Dermis microvascular lymphatic vessel endothelial cell (primary cell): ENCODE measurements at regions not wholly inside any gene's neighbourhood (a gene's known extent, or its start where the extent isn't known, plus 50 kb on each side); places are given as distances from the start of the nearest gene placed in this dataset.

ENCODE experiments used
- DNase-seq, 2 donors: peaks; one replicate each; pipeline versions ENCODE4 v3.0.0 to v3.0.0-alpha.2; 2010; ENCODE audit warnings: low read depth in 2 of 2

DNA sequence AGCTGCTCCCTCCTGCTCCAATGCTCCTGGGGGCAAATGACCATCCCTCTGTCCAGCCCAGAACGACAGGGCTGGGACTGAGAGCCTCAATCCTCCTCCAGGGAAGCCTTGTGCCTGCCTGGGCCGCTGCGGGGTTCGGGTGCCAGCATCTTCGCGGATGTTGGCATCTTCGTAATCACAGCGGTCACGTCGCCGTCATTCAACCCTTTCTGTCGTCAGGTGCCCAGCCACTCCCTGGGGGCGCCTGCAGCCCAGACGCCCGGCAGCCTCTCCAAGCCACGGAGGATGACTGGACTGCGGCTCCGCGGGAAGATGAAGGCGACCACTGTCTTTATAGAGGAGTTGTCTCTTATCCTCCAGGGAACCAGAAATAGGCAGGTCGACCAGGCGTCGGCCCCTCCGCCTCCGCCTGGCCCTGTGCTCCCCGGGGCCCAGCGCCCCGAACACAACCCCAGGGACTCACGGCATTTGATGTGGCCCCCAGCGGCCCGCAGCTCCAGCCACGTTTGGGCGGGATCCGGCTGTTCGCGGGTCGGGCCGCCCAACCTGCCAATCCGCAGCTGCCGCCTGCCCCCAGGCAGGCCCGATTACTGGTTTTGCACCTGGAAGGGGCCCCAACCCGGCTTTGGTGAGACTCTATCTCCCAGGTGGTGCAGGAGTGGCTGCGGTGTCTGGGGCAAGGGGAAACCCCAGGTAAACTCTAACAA, 113.9 kb downstream of the THNSL2 start:
- DNase-seq, result no peak

- DNase-seq, result no peak
Observed at GRCh38 chr2:88281302-88282217, 111.4 kb downstream of the THNSL2 start.

DNA sequence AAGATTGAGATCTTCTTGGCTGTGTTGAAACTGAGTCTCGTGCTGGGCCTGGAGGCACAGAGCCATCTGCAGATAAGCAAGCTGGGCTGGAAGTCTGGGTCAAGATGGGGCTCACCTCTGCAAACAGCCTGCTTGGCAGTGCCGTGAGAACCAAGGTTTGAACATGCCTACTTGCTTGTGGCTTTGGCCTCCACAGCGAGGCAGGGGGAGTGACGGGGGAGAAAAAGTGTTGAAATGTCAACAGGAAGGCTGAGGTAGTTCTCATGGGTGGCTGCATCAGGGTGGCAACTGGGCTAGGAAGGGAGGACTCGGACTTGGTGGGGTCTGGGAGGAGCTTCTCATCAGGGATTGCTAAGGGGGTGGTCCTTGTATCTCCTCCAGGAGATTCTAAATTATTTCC, 99.7 kb downstream of the THNSL2 start:
- DNase-seq, result no peak

- peak; percentile 33 to 53 for DNase-seq
Observed at GRCh38 chr2:88265352-88266303, 95.5 kb downstream of the THNSL2 start.

DNA sequence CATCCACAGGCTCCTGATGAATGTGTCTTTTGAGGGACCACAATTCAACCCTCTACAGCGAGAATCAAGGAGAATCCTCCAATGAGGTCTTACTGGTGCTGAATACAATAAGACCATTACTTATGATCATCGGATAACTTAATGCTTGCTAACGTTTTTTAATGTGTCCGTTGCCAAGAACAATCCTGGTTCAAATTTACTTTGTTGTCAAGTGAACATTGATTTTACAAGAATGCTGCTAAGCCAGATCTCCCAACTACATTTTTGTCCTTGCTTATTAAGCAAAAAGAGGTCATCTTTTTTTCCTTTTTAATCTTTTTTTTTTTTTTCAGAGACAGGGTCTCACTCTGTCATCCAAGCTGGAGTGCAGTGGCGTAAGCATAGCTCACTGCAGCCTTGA, 93.7 kb downstream of the THNSL2 start:
- no peak for DNase-seq

DNA sequence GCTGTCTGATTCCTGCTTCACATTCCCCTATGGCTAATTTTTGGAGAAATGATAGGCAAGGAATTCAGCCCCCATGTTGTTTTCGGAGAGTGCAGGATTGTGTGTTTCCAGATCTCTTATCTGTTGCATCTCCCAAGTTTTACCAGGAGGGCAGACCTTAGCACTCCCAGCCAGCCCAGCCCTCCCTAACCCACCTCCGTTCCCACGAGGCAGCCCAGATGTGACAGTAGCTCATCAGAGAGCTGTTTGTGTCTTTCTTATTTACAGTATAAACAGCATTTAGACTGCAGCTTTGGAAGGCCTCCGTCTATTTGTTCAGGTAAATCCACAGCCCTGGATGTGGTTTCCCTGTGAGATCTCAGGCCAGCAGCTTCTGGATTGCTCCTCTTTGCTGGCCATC, 91.6 kb downstream of the THNSL2 start:
- DNase-seq, result no peak

DNA sequence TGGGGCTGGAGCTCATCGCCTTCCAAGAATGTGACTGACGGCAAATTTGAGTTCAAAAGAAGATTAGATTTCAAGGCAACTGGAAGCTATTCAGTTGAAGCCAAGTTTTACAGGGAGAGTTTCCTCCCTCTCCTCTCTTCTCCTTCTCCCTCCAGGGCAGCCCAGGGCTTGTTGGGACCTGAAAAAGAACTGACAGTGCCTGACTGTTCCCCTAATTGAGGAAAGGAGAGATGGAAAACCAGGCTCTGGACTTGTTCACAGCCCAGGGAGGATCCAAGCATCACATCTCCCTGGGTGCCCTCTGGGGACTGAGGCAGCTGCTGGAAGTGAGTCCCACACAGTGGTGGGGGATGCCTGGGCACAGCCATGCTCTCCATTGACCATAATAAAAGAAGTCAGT, 88.1 kb downstream of the THNSL2 start:
- DNase-seq, result no peak

DNA sequence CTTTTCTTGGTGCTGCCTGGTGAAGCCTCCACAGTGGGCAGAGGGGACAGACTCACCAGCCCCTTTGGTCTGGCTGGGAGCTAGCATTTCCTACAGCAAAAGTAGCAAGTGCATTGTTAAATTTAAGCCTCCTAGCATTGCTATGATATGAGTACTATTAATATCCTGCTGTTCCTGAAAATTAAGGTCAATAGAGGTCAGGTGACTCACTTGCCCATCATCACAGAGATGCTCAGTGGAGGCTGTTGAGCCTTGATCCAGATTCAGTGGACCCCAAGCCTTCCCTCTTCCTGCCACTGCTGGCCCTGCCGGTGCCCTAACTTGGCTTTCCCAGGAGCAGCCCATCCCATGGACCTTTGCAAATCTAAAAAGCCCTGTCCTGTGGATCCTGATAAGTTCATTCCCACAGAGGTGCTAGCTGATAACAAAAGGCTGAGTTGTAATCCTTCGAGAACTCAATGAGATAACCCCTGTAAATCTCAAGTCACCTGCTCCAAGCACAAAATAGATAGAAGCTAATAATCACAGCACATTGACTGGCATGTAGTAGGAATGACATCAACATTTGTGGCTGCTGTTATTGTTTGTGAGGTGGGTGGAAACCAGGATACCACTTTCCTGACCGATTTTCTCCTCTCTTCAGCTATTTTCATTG, 84.4 kb downstream of the THNSL2 start:
- no peak for DNase-seq

DNA sequence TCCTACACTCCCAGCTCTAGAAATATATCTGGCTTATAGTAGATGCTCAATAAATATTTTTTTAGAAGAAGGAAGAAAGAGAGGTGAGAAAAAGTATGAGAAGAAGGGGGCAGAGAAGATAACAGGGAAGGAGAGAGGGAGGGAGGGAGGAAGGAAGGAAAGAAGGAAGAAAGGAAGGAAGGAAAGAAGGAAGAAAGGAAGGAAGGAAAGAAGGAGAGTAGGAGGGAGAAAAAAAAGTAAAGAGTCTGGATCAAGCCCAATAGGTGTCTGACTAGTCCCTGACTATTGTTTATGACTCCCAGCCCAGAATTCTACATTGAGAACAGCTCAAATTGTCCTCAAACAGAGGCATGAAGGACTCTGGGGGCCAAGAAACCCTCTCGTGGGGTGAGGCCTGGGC, 83.9 kb downstream of the THNSL2 start:
- no peak for DNase-seq

- no peak for DNase-seq
Observed at GRCh38 chr2:88253375-88253774, 83.2 kb downstream of the THNSL2 start.

DNA sequence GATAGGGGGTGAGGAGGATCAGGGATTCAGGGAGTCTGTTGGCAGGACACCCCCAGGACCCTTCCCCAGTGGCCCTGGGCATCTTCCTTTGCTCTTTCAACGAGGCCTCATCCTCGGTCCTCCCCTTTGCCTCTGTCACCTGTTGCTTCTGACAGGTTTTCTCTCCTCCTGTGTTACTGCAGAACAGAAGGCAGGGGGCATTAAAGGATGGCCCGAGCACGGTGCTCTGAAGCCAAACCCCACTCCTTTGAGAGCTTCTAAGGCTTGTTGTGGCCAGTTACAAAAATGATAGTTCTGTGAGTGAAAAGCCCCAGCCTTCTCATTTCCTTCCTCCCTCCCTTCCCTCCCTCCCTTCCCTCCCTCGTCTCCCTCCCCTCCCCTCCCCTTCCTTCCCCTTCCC, 82.5 kb downstream of the THNSL2 start:
- no peak for DNase-seq

GRCh38 chr2:88252111-88252510, 82.0 kb downstream of the THNSL2 start:
- DNase-seq, result no peak

GRCh38 chr2:88250404-88250803, 80.3 kb downstream of the THNSL2 start:
- DNase-seq, result no peak

DNA sequence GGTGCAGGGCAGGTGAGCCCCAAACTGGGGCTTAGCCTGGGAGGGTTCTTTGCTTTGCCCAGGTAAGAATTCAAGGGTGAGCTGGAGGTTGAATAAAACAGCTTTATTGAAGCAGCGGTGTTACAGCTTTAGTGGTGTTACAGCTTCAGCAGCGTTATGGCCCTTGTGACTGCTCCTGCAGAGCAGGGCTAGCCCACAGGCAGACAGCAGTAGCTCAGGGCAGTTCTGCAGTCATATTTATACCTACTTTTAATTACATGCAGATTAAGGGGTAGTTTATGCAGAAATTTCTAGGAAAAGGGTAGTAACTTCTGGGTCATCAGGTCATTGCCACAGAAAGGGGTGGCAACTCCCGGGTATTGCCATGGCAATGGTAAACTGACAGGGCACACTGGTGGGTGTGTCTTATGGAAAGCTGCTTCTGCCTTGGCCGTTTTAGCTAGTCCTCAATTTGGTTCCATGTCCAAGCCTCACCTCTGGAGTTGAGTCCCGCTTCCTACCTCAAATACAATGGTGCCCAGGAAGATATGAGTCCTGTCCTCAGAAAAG, 78.2 kb downstream of the THNSL2 start:
- DNase-seq, result no peak

GRCh38 chr2:88247531-88247930, 77.4 kb downstream of the THNSL2 start:
- no peak for DNase-seq

DNA sequence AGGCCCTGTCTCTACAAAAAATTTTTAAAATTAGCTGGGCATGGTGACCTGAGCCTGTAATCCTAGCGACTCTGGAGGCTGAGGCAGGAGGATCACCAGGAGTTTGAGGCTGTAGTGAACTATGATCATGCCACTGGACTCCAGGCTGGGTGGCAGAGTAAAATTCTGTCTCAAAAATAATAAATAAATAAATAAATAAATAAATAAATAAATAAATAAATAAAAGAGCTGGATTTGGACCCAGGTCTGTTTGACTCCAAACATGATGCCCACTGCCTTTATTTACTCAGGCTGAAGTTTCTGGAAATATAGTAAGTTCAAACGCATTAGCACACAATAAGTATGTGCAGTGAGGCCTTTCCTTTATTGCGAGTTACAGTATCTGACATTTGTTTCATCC, 75.0 kb downstream of the THNSL2 start:
- DNase-seq, result no peak

DNA sequence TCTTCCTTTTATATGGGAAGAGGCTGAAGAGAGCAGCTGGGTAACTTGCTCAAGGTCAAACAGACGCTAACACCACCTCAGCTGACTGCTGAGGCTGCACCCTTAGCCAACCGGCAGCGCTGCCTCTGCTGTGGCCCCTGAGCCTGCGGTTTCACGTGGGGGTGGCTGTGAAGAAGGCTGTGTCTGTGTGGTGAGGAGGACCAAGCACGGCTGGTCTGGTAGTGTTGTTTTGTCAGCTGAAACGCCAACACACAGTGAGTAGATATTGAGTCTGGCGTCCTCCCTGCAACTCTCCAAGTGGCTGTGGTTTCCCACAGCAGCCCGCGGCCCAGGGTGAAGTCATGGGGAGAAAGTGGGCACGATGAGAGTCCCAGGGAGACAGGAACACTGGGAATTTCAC, 69.6 kb downstream of the THNSL2 start:
- DNase-seq, result no peak

GRCh38 chr2:88236666-88237065, 66.5 kb downstream of the THNSL2 start:
- no peak for DNase-seq
